Spleen (tissue), 11 donors: ENCODE measurements at regions not wholly inside any gene's neighbourhood (a gene's known extent, or its start where the extent isn't known, plus 50 kb on each side); places are given as distances from the start of the nearest gene placed in this dataset.

Source experiments
- DNase-seq: peaks from one replicate; pipeline ENCODE4 v3.0.0-alpha.2; 2020
- H3K27ac ChIP-seq, 8 donors: fragments of 200-600 bp; sonication (generic) in 7 of 8; 1 replicate in 4 of 8; 2 replicates in 4 of 8; pipeline versions ENCODE4 v1.5.0 to v1.8.0; 2016 to 2021; ENCODE audit warnings: inconsistent platforms in 4 of 8, mild to moderate bottlenecking in 4 of 8, moderate library complexity in 1 of 8
- H3K27me3 ChIP-seq, 7 donors: fragments of 200-600 bp; sonication (generic) in 6 of 7; replicated peaks in 1 of 7; 1 replicate in 4 of 7; 2 replicates in 3 of 7; pipeline versions ENCODE4 v1.5.0 to v1.8.0; 2016 to 2021; ENCODE audit warnings: inconsistent platforms in 3 of 7, mild to moderate bottlenecking in 1 of 7
- H3K36me3 ChIP-seq, 6 donors: fragments of 200-600 bp; sonication (generic) in 5 of 6; 1 replicate in 4 of 6; 2 replicates in 2 of 6; pipeline versions ENCODE4 v1.5.0 to v1.8.0; 2016 to 2021; ENCODE audit warnings: inconsistent platforms in 2 of 6
- H3K4me1 ChIP-seq, 6 donors: fragments of 200-600 bp; sonication (generic) in 5 of 6; 1 replicate in 3 of 6; 2 replicates in 3 of 6; pipeline versions ENCODE4 v1.5.0 to v1.8.0; 2016 to 2021; ENCODE audit warnings: inconsistent platforms in 3 of 6
- H3K4me3 ChIP-seq, 8 donors: fragments of 200-600 bp; sonication (generic) in 7 of 8; 1 replicate in 4 of 8; 2 replicates in 4 of 8; pipeline versions ENCODE4 v1.5.0 to v1.8.0; 2016 to 2021; ENCODE audit warnings: inconsistent platforms in 4 of 8, mild to moderate bottlenecking in 4 of 8, moderate library complexity in 2 of 8
- H3K9me3 ChIP-seq, 8 donors: fragments of 200-600 bp; sonication (generic) in 7 of 8; 1 replicate in 4 of 8; 2 replicates in 4 of 8; pipeline versions ENCODE4 v1.5.0 to v1.8.0; 2016 to 2021; ENCODE audit warnings: inconsistent platforms in 4 of 8
- CTCF ChIP-seq, 11 experiments: fragments of 200-600 bp in 7 of 11; fragments of 450-650 bp in 4 of 11; sonication (generic) in 4 of 11; IDR thresholded peaks in 8 of 11; conservative IDR thresholded peaks in 3 of 11; 1 replicate in 7 of 11; 2 replicates in 4 of 11; pipeline versions ENCODE4 v1.4.0 to v1.8.0; 2016 to 2021; ENCODE audit warnings: antibody characterized with exemption in 11 of 11, inconsistent platforms in 4 of 11, mild to moderate bottlenecking in 1 of 11
- POLR2A ChIP-seq, 3 donors: fragments of 450-650 bp; IDR thresholded peaks; one replicate each; pipeline ENCODE4 v1.5.1; 2017; ENCODE audit warnings: antibody characterized with exemption in 3 of 3, mild to moderate bottlenecking in 1 of 3
- POLR2AphosphoS5 ChIP-seq, 3 donors: sonication (generic); formaldehyde crosslinking; IDR thresholded peaks; one replicate each; pipeline ENCODE4 v1.5.1; 2017; ENCODE audit warnings: antibody characterized with exemption in 3 of 3
- whole genome bisulfite sequencing, 5 donors: extraction: QIAGEN DNeasy Blood & Tissue Kit in 3 of 5; methylation state at CpG; one replicate each; pipeline versions ENCODE4 v1.1.5 to v1.1.7; 2013 to 2018; 5-methylcytosine and 5-hydroxymethylcytosine counted together
- intact Hi-C: fragments of 100-400 bp; cut with DNase I; formaldehyde crosslinking; loops from one replicate; pipeline ENCODE4 v1.15.0; 2023; ENCODE audit warnings: low total_unique reads
- donor health status: healthy with polysubstance abuse.
- donor health status: DM: no; HTN: no; CAD: no; lungs with moderate emphysema.
- donor health status: DM: no; HTN: no; CAD: no.
- donor health status: Bipolar disorder and iron deficiency.
- donor health status: healthy.
- donor health status: DM: no; HTN: no; CAD: no.
- donor health status: DM: yes; HTN: yes; CAD: no.

- H3K36me3 ChIP-seq, result peaks cover 0 to 25% (median 0%) of the 10 kb centered on the region in 6 donors
- H3K27me3 ChIP-seq, result no peaks in the 10 kb centered on the region
- WGBS, 5 donors, result 78 to 89% (median 87%) methylated on average over 3 of the region's 3 CpGs
- H3K27ac ChIP-seq, result no peak overlapping the region
- intact Hi-C loops, result no loop called here
- no peak for DNase-seq
- TF ChIP-seq POLR2AphosphoS5 (IDR thresholded peaks at IDR 0.05), result no peak
- H3K4me3 ChIP-seq, result no peak overlapping the region
- H3K9me3 ChIP-seq, result peaks cover 0 to 7% (median 3%) of the 10 kb centered on the region in 8 donors
- no peaks in the 10 kb centered on the region for H3K4me1 ChIP-seq
Measured at GRCh38 chr5:93850311-93850710, 108.9 kb upstream of the POU5F2 start.

- Histone ChIP-seq H3K36me3 (peaks cover 0 to 49% (median 0%) of the 10 kb centered on the region in 6 donors), H3K27me3 (no peaks in the 10 kb centered on the region), H3K4me3 (no peak overlapping the region), H3K4me1 (no peaks in the 10 kb centered on the region), H3K27ac (no peak overlapping the region), H3K9me3 (peaks cover 0 to 23% (median 19%) of the 10 kb centered on the region in 8 donors)
- no peak for TF ChIP-seq POLR2AphosphoS5 (IDR thresholded peaks at IDR 0.05)
- TF ChIP-seq CTCF (IDR thresholded peaks at IDR 0.05 in 8 of 11, conservative IDR thresholded peaks at IDR 0.05 in 3 of 11), result no peak
- TF ChIP-seq POLR2A (IDR thresholded peaks at IDR 0.05), result no peak
- intact Hi-C loops, result no loop called here
- DNase-seq, result no peak
- WGBS, 5 donors, result 93 to 99% (median 95%) methylated on average over 2 of the region's 2 CpGs
Measured at GRCh38 chr5:93845376-93845775, 104.0 kb upstream of the POU5F2 start.

GRCh38 chr5:93831449-93831848 is 90.0 kb upstream of the POU5F2 start:
- intact Hi-C loops, result no loop called here
- peaks cover 0 to 25% (median 0%) of the 10 kb centered on the region in 6 donors for H3K36me3 ChIP-seq
- H3K27me3 ChIP-seq, result no peaks in the 10 kb centered on the region
- H3K27ac ChIP-seq, result no peak overlapping the region
- no peak for DNase-seq
- no peak for TF ChIP-seq POLR2AphosphoS5 (IDR thresholded peaks at IDR 0.05)
- TF ChIP-seq POLR2A (IDR thresholded peaks at IDR 0.05), result no peak
- TF ChIP-seq CTCF (IDR thresholded peaks at IDR 0.05 in 8 of 11, conservative IDR thresholded peaks at IDR 0.05 in 3 of 11), result no peak
- 92 to 97% (median 93%) methylated on average over 2 of the region's 2 CpGs for WGBS, 5 donors
- H3K9me3 ChIP-seq, result peaks cover 0 to 15% (median 7%) of the 10 kb centered on the region in 8 donors
- H3K4me1 ChIP-seq, result no peaks in the 10 kb centered on the region
- no peak overlapping the region for H3K4me3 ChIP-seq

GRCh38 chr5:93830893-93831292 is 89.5 kb upstream of the POU5F2 start:
- Histone ChIP-seq H3K27ac (no peak overlapping the region), H3K27me3 (no peaks in the 10 kb centered on the region), H3K4me1 (no peaks in the 10 kb centered on the region), H3K4me3 (no peak overlapping the region), H3K36me3 (peaks cover 0 to 25% (median 0%) of the 10 kb centered on the region in 6 donors), H3K9me3 (peaks cover 0 to 18% (median 10%) of the 10 kb centered on the region in 8 donors)
- WGBS, 5 donors, result 93 to 98% (median 97%) methylated on average over 5 of the region's 5 CpGs
- no peak for DNase-seq
- TF ChIP-seq POLR2AphosphoS5 (IDR thresholded peaks at IDR 0.05) (no peak), CTCF (IDR thresholded peaks at IDR 0.05 in 8 of 11, conservative IDR thresholded peaks at IDR 0.05 in 3 of 11) (no peak), POLR2A (IDR thresholded peaks at IDR 0.05) (no peak)
- intact Hi-C loops, result no loop called here

- TF ChIP-seq POLR2AphosphoS5 (IDR thresholded peaks at IDR 0.05) (no peak), POLR2A (IDR thresholded peaks at IDR 0.05) (no peak), CTCF (IDR thresholded peaks at IDR 0.05 in 8 of 11, conservative IDR thresholded peaks at IDR 0.05 in 3 of 11) (no peak)
- no peak overlapping the region for H3K4me3 ChIP-seq
- 86 to 98% (median 96%) methylated on average over 1 of the region's 1 CpG for WGBS, 5 donors
- H3K9me3 ChIP-seq, result peaks cover 0 to 30% (median 21%) of the 10 kb centered on the region in 8 donors
- intact Hi-C loops, result no loop called here
- no peaks in the 10 kb centered on the region for H3K27me3 ChIP-seq
- H3K27ac ChIP-seq, result no peak overlapping the region
- H3K36me3 ChIP-seq, result peaks cover 0 to 25% (median 0%) of the 10 kb centered on the region in 6 donors
- H3K4me1 ChIP-seq, result no peaks in the 10 kb centered on the region
- DNase-seq, result no peak
Measured at GRCh38 chr5:93829346-93829745, 87.9 kb upstream of the POU5F2 start.
